Thymus (tissue), 11 donors: ENCODE measurements at regions not wholly inside any gene's neighbourhood (a gene's known extent, or its start where the extent isn't known, plus 50 kb on each side); places are given as distances from the start of the nearest gene placed in this dataset.

Experiments used
- DNase-seq, 9 donors: peaks; one replicate each; pipeline ENCODE4 v3.0.0-alpha.2; 2013; ENCODE audit warnings: low spot score in 9 of 9, low read depth in 6 of 9, missing footprints in 1 of 9
- H3K27ac ChIP-seq, 2 donors: one replicate each; pipeline ENCODE4 v1.5.1; 2013; ENCODE audit warnings: control low read depth in 1 of 2, low read depth in 1 of 2, low read length in 1 of 2, mild to moderate bottlenecking in 1 of 2, moderate library complexity in 1 of 2
- H3K27me3 ChIP-seq, 2 donors: one replicate each; pipeline ENCODE4 v1.5.1; 2013; ENCODE audit warnings: low read length in 1 of 2; ENCODE audit not compliant: control insufficient read depth in 2 of 2, insufficient read depth in 1 of 2
- H3K36me3 ChIP-seq, 2 donors: one replicate each; pipeline ENCODE4 v1.5.1; 2013; ENCODE audit warnings: low read length in 1 of 2, mild to moderate bottlenecking in 1 of 2, moderate library complexity in 1 of 2; ENCODE audit not compliant: control insufficient read depth in 2 of 2, insufficient read depth in 2 of 2
- H3K4me1 ChIP-seq, 2 donors: one replicate each; pipeline ENCODE4 v1.5.1; 2013; ENCODE audit warnings: low read length in 2 of 2; ENCODE audit not compliant: control insufficient read depth in 2 of 2, insufficient read depth in 2 of 2
- H3K4me3 ChIP-seq, 2 donors: one replicate each; pipeline ENCODE4 v1.5.1; 2013; ENCODE audit warnings: low read length in 2 of 2, control low read depth in 1 of 2, mild to moderate bottlenecking in 1 of 2
- H3K9me3 ChIP-seq, 2 donors: one replicate each; pipeline ENCODE4 v1.5.1; 2013; ENCODE audit warnings: low read length in 1 of 2, mild to moderate bottlenecking in 1 of 2; ENCODE audit not compliant: control insufficient read depth in 2 of 2, insufficient read depth in 1 of 2
- WGBS: extraction: QIAGEN DNeasy Blood & Tissue Kit; methylation state at CpG from one replicate; pipeline ENCODE4 v1.1.7; 2013; 5-methylcytosine and 5-hydroxymethylcytosine counted together
- donor health status: healthy.

DNA sequence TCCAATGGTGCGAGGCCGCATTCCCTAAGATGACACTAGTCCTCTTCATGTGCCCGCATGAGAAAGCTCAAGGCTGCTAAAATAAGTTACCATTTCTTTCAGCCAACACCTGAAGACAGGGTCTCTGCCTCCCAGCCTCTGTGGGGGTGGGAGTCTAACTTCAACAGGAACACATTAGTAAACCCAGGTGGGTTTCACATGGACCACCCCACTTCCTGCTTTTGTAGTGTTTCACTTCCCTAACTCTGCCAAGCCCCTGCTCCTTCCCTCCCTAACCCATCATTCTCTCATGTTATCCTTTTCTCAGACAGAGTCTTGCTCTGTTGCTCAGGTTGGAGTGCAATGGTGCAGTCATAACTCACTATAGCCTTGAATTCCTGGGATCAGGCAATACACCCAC is 783.6 kb downstream of the UQCRFS1 start:
- Histone ChIP-seq H3K9me3 (no peaks in the 10 kb centered on the region), H3K4me3 (no peak overlapping the region), H3K36me3 (no peaks in the 10 kb centered on the region), H3K27me3 (no peaks in the 10 kb centered on the region), H3K27ac (no peak overlapping the region), H3K4me1 (peaks cover 11 to 47% of the 10 kb centered on the region in 2 donors)
- no peak for DNase-seq
- WGBS, result 93% methylated on average over 3 of the region's 3 CpGs

GRCh38 chr19:28428663-28429348 is 784.1 kb downstream of the UQCRFS1 start:
- WGBS, result 97% methylated on average over 7 of the region's 7 CpGs
- Histone ChIP-seq H3K4me3 (no peak overlapping the region), H3K27me3 (no peaks in the 10 kb centered on the region), H3K9me3 (no peaks in the 10 kb centered on the region), H3K27ac (no peak overlapping the region), H3K36me3 (no peaks in the 10 kb centered on the region), H3K4me1 (peaks cover 11 to 53% of the 10 kb centered on the region in 2 donors)
- no peak for DNase-seq

DNA sequence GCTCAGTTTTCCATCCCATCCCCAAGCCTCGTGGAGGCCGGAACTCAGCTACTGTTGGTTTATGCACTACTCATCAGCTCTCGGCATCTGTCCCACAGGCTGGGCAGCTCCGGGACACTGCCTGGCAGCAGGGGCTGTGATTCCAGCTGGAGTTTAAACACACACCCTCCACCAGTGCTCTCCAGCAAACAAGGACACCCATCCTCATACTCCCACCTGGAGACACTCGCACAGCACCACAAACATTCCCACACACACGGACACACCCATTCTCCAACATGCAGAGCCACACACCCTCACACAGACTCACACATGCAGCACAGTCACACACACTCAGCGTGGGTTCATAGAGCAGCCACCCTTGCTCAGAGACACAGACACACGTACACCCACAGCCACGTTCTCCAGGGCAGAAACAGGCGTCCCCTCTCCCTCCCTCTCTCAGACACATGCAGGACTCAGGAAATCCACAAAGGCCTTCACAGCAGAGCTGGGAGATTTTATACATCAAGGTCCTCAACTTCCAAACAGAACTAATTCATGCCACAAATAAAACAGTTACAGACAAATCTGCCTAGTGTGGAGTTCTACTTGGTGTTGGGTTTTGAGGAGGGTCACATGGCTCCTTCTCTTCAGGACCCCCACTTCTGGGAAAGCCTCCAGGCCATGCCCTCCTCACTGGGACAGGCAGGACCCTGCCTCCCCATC is 785.4 kb downstream of the UQCRFS1 start:
- peaks cover 18 to 63% of the 10 kb centered on the region in 2 donors for H3K4me1 ChIP-seq
- H3K36me3 ChIP-seq, result no peaks in the 10 kb centered on the region
- H3K9me3 ChIP-seq, result no peaks in the 10 kb centered on the region
- H3K27me3 ChIP-seq, result no peaks in the 10 kb centered on the region
- H3K27ac ChIP-seq, result peak overlapping the region in 1 of 2 donors; percentile 62
- DNase-seq, result no peak
- no peak overlapping the region for H3K4me3 ChIP-seq
- 84% methylated on average over 10 of the region's 10 CpGs for WGBS

- no peaks in the 10 kb centered on the region for H3K36me3 ChIP-seq
- H3K4me1 ChIP-seq, result peaks cover 18 to 68% of the 10 kb centered on the region in 2 donors
- H3K27ac ChIP-seq, result peak overlapping the region in 1 of 2 donors; percentile 62
- H3K4me3 ChIP-seq, result no peak overlapping the region
- H3K27me3 ChIP-seq, result no peaks in the 10 kb centered on the region
- WGBS, result 77% methylated on average over 4 of the region's 4 CpGs
- peak in 2 of 9 donors; percentile 28 to 50 for DNase-seq
- no peaks in the 10 kb centered on the region for H3K9me3 ChIP-seq
These were observed 786.2 kb downstream of the UQCRFS1 start for GRCh38 chr19:28426730-28427225.

DNA sequence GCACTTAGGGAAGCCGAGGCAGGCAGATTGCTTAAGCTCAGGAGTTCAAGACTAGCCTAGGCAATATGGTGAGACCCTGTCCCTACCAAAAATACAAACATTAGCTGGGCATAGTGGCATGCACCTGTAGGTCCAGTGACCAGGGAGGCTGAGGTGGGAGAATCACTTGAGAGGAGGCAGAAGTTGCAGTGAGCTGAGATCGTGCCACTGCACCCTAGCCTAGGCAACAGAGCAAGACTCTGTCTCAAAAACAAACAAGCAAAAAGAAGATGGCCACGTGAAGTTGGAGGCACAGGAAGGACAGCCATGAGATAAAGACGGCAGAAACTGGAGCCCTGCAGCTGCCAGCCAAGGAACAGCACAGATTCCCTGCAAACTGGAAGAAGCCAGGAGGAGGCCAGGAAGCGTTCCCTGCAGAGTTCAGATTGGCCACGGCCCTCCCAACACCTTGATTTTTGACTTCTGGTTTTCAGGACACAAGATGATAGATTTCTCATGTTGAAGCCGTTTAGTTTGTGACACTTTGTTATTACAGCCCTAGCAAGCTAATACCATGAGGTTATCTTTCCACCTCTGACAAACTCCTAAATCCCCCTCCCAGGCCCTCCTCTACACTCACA is 786.7 kb downstream of the UQCRFS1 start:
- 75% methylated on average over 7 of the region's 7 CpGs for WGBS
- no peaks in the 10 kb centered on the region for H3K36me3 ChIP-seq
- H3K27ac ChIP-seq, result peak overlapping the region; percentile 9 to 24
- DNase-seq, result no peak
- peaks cover 23 to 74% of the 10 kb centered on the region in 2 donors for H3K4me1 ChIP-seq
- no peaks in the 10 kb centered on the region for H3K27me3 ChIP-seq
- H3K9me3 ChIP-seq, result no peaks in the 10 kb centered on the region
- no peak overlapping the region for H3K4me3 ChIP-seq

DNA sequence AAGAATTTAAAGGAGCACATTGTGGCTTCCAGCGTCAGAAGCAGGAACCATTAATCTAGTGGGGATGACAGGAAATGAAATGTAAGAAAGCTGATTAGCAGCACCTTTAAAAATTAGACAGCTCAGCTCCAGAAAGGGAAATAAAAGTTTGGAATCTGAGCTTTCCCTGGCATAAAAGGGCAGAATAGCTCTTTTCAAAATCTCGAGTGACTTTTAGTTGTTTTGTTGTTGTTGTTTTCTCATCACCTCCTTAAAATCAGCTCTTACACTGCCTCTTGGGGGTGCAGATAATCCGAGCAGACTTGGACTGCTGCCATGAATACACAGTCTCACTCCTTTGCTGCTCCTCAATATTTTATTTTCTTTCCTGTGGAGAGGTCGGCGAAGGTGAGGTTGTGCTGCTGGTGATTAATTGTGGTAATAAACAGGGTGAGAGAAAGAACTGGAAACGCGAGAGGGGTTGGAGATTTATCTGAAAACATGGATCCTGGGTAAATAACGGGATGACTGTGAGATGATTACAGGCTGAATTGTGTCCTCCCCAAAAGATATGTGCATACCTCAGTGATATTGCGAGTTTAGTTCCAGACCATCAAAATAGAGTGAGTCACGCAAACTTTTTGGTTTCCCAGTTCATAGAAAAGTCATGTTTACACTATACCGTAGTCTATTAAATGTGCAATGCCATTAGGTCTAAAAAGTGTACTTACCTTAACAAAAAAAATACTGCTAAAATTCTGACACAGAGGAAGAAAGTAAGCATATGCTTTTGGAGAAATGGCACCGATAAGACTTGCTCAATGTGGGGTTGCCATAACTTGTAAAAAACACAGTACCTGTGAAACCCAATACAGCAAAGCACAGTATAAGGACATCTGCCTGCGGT is 787.7 kb downstream of the UQCRFS1 start:
- H3K4me3 ChIP-seq, result no peak overlapping the region
- H3K27ac ChIP-seq, result peak overlapping the region in 1 of 2 donors; percentile 78
- no peaks in the 10 kb centered on the region for H3K36me3 ChIP-seq
- WGBS, result 66% methylated on average over 13 of the region's 13 CpGs
- no peaks in the 10 kb centered on the region for H3K9me3 ChIP-seq
- no peak for DNase-seq
- H3K4me1 ChIP-seq, result peaks cover 33 to 78% of the 10 kb centered on the region in 2 donors
- no peaks in the 10 kb centered on the region for H3K27me3 ChIP-seq

DNA sequence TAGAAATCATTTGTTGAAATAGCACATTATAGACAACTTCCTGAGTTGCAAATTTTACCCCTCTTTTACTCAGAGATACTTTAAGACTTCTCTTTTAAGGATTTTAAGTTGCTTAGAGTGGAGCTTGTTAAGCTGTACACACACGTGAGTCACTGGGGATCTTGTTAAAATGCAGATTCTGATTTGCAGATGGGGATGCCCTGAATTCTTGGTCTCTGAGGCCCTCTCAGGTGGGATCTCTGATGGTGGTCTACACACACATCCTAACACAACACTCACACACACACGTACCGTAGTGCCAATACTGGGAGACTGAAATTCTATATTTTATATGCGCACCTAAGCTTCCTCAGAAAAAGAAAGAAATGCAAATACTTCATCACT is 788.3 kb downstream of the UQCRFS1 start:
- Histone ChIP-seq H3K9me3 (no peaks in the 10 kb centered on the region), H3K27me3 (no peaks in the 10 kb centered on the region), H3K4me1 (peaks cover 34 to 84% of the 10 kb centered on the region in 2 donors), H3K4me3 (no peak overlapping the region), H3K36me3 (no peaks in the 10 kb centered on the region), H3K27ac (peak overlapping the region in 1 of 2 donors; percentile 78)
- DNase-seq, result no peak
- WGBS, result 57% methylated on average over 4 of the region's 4 CpGs

GRCh38 chr19:28424077-28424476 is 788.9 kb downstream of the UQCRFS1 start:
- peaks cover 34 to 87% of the 10 kb centered on the region in 2 donors for H3K4me1 ChIP-seq
- H3K27ac ChIP-seq, result peak overlapping the region in 1 of 2 donors; percentile 78
- H3K9me3 ChIP-seq, result no peaks in the 10 kb centered on the region
- no peaks in the 10 kb centered on the region for H3K36me3 ChIP-seq
- H3K27me3 ChIP-seq, result no peaks in the 10 kb centered on the region
- H3K4me3 ChIP-seq, result no peak overlapping the region
- DNase-seq, result no peak
- 96% methylated on average over 5 of the region's 5 CpGs for WGBS
